ENCODE measurements at regions not wholly inside any gene's neighbourhood (a gene's known extent, or its start where the extent isn't known, plus 50 kb on each side); places are given as distances from the start of the nearest gene placed in this dataset.
"Not testable (repeated sequence)": the region's sequence is repeated elsewhere in the genome, so short reads cannot be mapped to it uniquely, and the experiment has no call there.

- Mint-ChIP-seq H3K4me1 (no peaks in the 10 kb centered on the region), H3K27ac (no peak overlapping the region), H3K4me3 (no peak overlapping the region), H3K36me3 (no peaks in the 10 kb centered on the region), H3K27me3 (no peaks in the 10 kb centered on the region), H3K9me3 (peaks cover 9% of the 10 kb centered on the region)
- ATAC-seq (ENCODE audit: low read depth) (no peak), DNase-seq (ENCODE audit: low spot score in 2 of 2) (no peak)
Observed at GRCh38 chr5:25979086-25979485, 1059.3 kb downstream of the CDH9 start.

- H3K4me3 Mint-ChIP-seq, result no peak overlapping the region
- H3K9me3 Mint-ChIP-seq, result peaks cover 14% of the 10 kb centered on the region
Observed at GRCh38 chr5:25975885-25976284, 1062.5 kb downstream of the CDH9 start.

GRCh38 chr5:25974451-25974850, 1063.9 kb downstream of the CDH9 start:
- H3K9me3 Mint-ChIP-seq, result peaks cover 7% of the 10 kb centered on the region

More at GRCh38 chr5:25975885-25976284, 1062.5 kb downstream of the CDH9 start:
- Mint-ChIP-seq H3K27ac (no peak overlapping the region), H3K36me3 (no peaks in the 10 kb centered on the region), H3K27me3 (no peaks in the 10 kb centered on the region), H3K4me1 (no peaks in the 10 kb centered on the region)
- ATAC-seq (ENCODE audit: low read depth) (no peak), DNase-seq (ENCODE audit: low spot score in 2 of 2) (no peak)

GRCh38 chr5:25970906-25971489, 1067.4 kb downstream of the CDH9 start:
- Mint-ChIP-seq H3K27ac (no peak overlapping the region), H3K4me1 (no peaks in the 10 kb centered on the region), H3K4me3 (no peak overlapping the region), H3K36me3 (no peaks in the 10 kb centered on the region), H3K9me3 (peaks cover 4% of the 10 kb centered on the region), H3K27me3 (no peaks in the 10 kb centered on the region)
- DNase-seq (ENCODE audit: low spot score in 2 of 2) (no peak), ATAC-seq (ENCODE audit: low read depth) (no peak)

More at GRCh38 chr5:25974451-25974850, 1063.9 kb downstream of the CDH9 start:
- ATAC-seq (ENCODE audit: low read depth) (no peak), DNase-seq (ENCODE audit: low spot score in 2 of 2) (no peak)
- Mint-ChIP-seq H3K4me3 (no peak overlapping the region), H3K27ac (no peak overlapping the region), H3K36me3 (no peaks in the 10 kb centered on the region), H3K4me1 (no peaks in the 10 kb centered on the region), H3K27me3 (no peaks in the 10 kb centered on the region)

- not testable (repeated sequence) for ATAC-seq (ENCODE audit: low read depth); DNase-seq (ENCODE audit: low spot score in 2 of 2); H3K27me3 Mint-ChIP-seq; H3K4me3 Mint-ChIP-seq; H3K36me3 Mint-ChIP-seq; H3K4me1 Mint-ChIP-seq; H3K9me3 Mint-ChIP-seq; H3K27ac Mint-ChIP-seq
Observed at GRCh38 chr5:25969042-25969441, 1069.3 kb downstream of the CDH9 start.

- no peak overlapping the region for H3K27ac Mint-ChIP-seq
- H3K4me3 Mint-ChIP-seq, result no peak overlapping the region
Observed at GRCh38 chr5:25964009-25964372, 1074.4 kb downstream of the CDH9 start.

GRCh38 chr5:25963251-25964008, 1075.0 kb downstream of the CDH9 start:
- Mint-ChIP-seq H3K27me3 (no peaks in the 10 kb centered on the region), H3K4me3 (no peak overlapping the region), H3K9me3 (peaks cover 6% of the 10 kb centered on the region), H3K27ac (no peak overlapping the region), H3K36me3 (no peaks in the 10 kb centered on the region), H3K4me1 (no peaks in the 10 kb centered on the region)
- ATAC-seq (ENCODE audit: low read depth), result no peak
- DNase-seq (ENCODE audit: low spot score in 2 of 2), result no peak

More at GRCh38 chr5:25964009-25964372, 1074.4 kb downstream of the CDH9 start:
- no peaks in the 10 kb centered on the region for H3K4me1 Mint-ChIP-seq
- peaks cover 6% of the 10 kb centered on the region for H3K9me3 Mint-ChIP-seq
- H3K27me3 Mint-ChIP-seq, result no peaks in the 10 kb centered on the region
- H3K36me3 Mint-ChIP-seq, result no peaks in the 10 kb centered on the region
- ATAC-seq (ENCODE audit: low read depth), result no peak
- DNase-seq (ENCODE audit: low spot score in 2 of 2), result no peak

- no peak overlapping the region for H3K27ac Mint-ChIP-seq
- ATAC-seq (ENCODE audit: low read depth), result peak; percentile 78
- no peaks in the 10 kb centered on the region for H3K36me3 Mint-ChIP-seq
Observed at GRCh38 chr5:25955337-25955736, 1083.0 kb downstream of the CDH9 start.

GRCh38 chr5:25950681-25951080, 1087.7 kb downstream of the CDH9 start:
- ATAC-seq (ENCODE audit: low read depth), result no peak
- DNase-seq (ENCODE audit: low spot score in 2 of 2), result no peak
- no peaks in the 10 kb centered on the region for H3K36me3 Mint-ChIP-seq
- H3K27me3 Mint-ChIP-seq, result no peaks in the 10 kb centered on the region
- H3K4me3 Mint-ChIP-seq, result no peak overlapping the region
- no peaks in the 10 kb centered on the region for H3K4me1 Mint-ChIP-seq
- no peak overlapping the region for H3K27ac Mint-ChIP-seq
- H3K9me3 Mint-ChIP-seq, result peaks cover 5% of the 10 kb centered on the region

More at GRCh38 chr5:25955337-25955736, 1083.0 kb downstream of the CDH9 start:
- no peak overlapping the region for H3K4me3 Mint-ChIP-seq
- H3K27me3 Mint-ChIP-seq, result no peaks in the 10 kb centered on the region
- no peaks in the 10 kb centered on the region for H3K9me3 Mint-ChIP-seq
- no peak for DNase-seq (ENCODE audit: low spot score in 2 of 2)
- no peaks in the 10 kb centered on the region for H3K4me1 Mint-ChIP-seq

- Mint-ChIP-seq H3K9me3 (peaks cover 5% of the 10 kb centered on the region), H3K4me3 (no peak overlapping the region), H3K27me3 (no peaks in the 10 kb centered on the region), H3K36me3 (no peaks in the 10 kb centered on the region), H3K4me1 (no peaks in the 10 kb centered on the region), H3K27ac (no peak overlapping the region)
- DNase-seq (ENCODE audit: low spot score in 2 of 2) (no peak), ATAC-seq (ENCODE audit: low read depth) (no peak)
Observed at GRCh38 chr5:25948278-25948677, 1090.1 kb downstream of the CDH9 start.

- ATAC-seq (ENCODE audit: low read depth) (no peak), DNase-seq (ENCODE audit: low spot score in 2 of 2) (no peak)
- H3K36me3 Mint-ChIP-seq, result no peaks in the 10 kb centered on the region
- H3K9me3 Mint-ChIP-seq, result peaks cover 3% of the 10 kb centered on the region
- no peaks in the 10 kb centered on the region for H3K27me3 Mint-ChIP-seq
- H3K4me3 Mint-ChIP-seq, result no peak overlapping the region
- H3K27ac Mint-ChIP-seq, result no peak overlapping the region
- no peaks in the 10 kb centered on the region for H3K4me1 Mint-ChIP-seq
Observed at GRCh38 chr5:25944786-25945185, 1093.6 kb downstream of the CDH9 start.

- DNase-seq (ENCODE audit: low spot score in 2 of 2), result no peak
- no peaks in the 10 kb centered on the region for H3K36me3 Mint-ChIP-seq
- no peaks in the 10 kb centered on the region for H3K27me3 Mint-ChIP-seq
- H3K4me1 Mint-ChIP-seq, result no peaks in the 10 kb centered on the region
- H3K27ac Mint-ChIP-seq, result no peak overlapping the region
- no peak for ATAC-seq (ENCODE audit: low read depth)
- H3K9me3 Mint-ChIP-seq, result peaks cover 4% of the 10 kb centered on the region
- no peak overlapping the region for H3K4me3 Mint-ChIP-seq
Observed at GRCh38 chr5:25909163-25909562, 1129.2 kb downstream of the CDH9 start.

GRCh38 chr5:25905646-25906045, 1132.7 kb downstream of the CDH9 start:
- H3K27me3 Mint-ChIP-seq, result no peaks in the 10 kb centered on the region
- no peak for DNase-seq (ENCODE audit: low spot score in 2 of 2)
- H3K36me3 Mint-ChIP-seq, result no peaks in the 10 kb centered on the region
- no peak overlapping the region for H3K4me3 Mint-ChIP-seq
- H3K9me3 Mint-ChIP-seq, result peaks cover 2% of the 10 kb centered on the region
- H3K27ac Mint-ChIP-seq, result no peak overlapping the region
- no peaks in the 10 kb centered on the region for H3K4me1 Mint-ChIP-seq
- no peak for ATAC-seq (ENCODE audit: low read depth)

GRCh38 chr5:25892211-25892610, 1146.2 kb downstream of the CDH9 start:
- DNase-seq (ENCODE audit: low spot score in 2 of 2) (no peak), ATAC-seq (ENCODE audit: low read depth) (no peak)
- H3K9me3 Mint-ChIP-seq, result peaks cover 6% of the 10 kb centered on the region
- H3K27ac Mint-ChIP-seq, result no peak overlapping the region
- no peaks in the 10 kb centered on the region for H3K27me3 Mint-ChIP-seq
- H3K4me1 Mint-ChIP-seq, result no peaks in the 10 kb centered on the region
- no peak overlapping the region for H3K4me3 Mint-ChIP-seq
- H3K36me3 Mint-ChIP-seq, result no peaks in the 10 kb centered on the region

- Mint-ChIP-seq H3K9me3 (peaks cover 6% of the 10 kb centered on the region), H3K27ac (no peak overlapping the region), H3K36me3 (no peaks in the 10 kb centered on the region), H3K27me3 (no peaks in the 10 kb centered on the region), H3K4me1 (no peaks in the 10 kb centered on the region), H3K4me3 (no peak overlapping the region)
- no peak for ATAC-seq (ENCODE audit: low read depth)
- no peak for DNase-seq (ENCODE audit: low spot score in 2 of 2)
Observed at GRCh38 chr5:25891691-25892090, 1146.7 kb downstream of the CDH9 start.

Data from memory B cell (primary cell).